GM23338 (cell line): ENCODE measurements at regions not wholly inside any gene's neighbourhood (a gene's known extent, or its start where the extent isn't known, plus 50 kb on each side); places are given as distances from the start of the nearest gene placed in this dataset.

ENCODE experiments used
- ATAC-seq: fragments of 200-7000 bp; cut with Tn5 transposase; 3 replicates; pipeline ENCODE4 v1.9.1; 2020
- DNase-seq: peaks from one replicate; pipeline ENCODE4 v3.0.0-alpha.2; 2015; ENCODE audit warnings: low spot score
- H2AFZ ChIP-seq: fragments of 200-600 bp; sonication (generic); 2 replicates; pipeline ENCODE4 v1.8.0; 2016; ENCODE audit warnings: antibody characterized with exemption, mild to moderate bottlenecking, moderate library complexity
- H3F3A ChIP-seq: fragments of 200-600 bp; sonication (generic); replicated peaks from 2 replicates; pipeline ENCODE4 v1.8.0; 2017; ENCODE audit warnings: antibody characterized with exemption, mixed run types, low read depth
- H3K27ac ChIP-seq: fragments of 200-600 bp; sonication (generic); 2 replicates; pipeline ENCODE4 v1.6.1; 2016; ENCODE audit warnings: low read depth
- H3K27me3 ChIP-seq: fragments of 200-600 bp; sonication (generic); 2 replicates; pipeline ENCODE4 v1.8.0; 2016; ENCODE audit warnings: mild to moderate bottlenecking, mixed run types, moderate library complexity; ENCODE audit not compliant: insufficient read depth
- H3K36me3 ChIP-seq: fragments of 200-600 bp; sonication (generic); 2 replicates; pipeline ENCODE4 v1.8.0; 2016; ENCODE audit warnings: mild to moderate bottlenecking; ENCODE audit not compliant: insufficient read depth
- H3K4me1 ChIP-seq: fragments of 200-600 bp; sonication (generic); 2 replicates; pipeline ENCODE4 v1.8.0; 2016; ENCODE audit warnings: mild to moderate bottlenecking, moderate library complexity; ENCODE audit not compliant: insufficient read depth
- H3K4me2 ChIP-seq: fragments of 200-600 bp; sonication (generic); 2 replicates; pipeline ENCODE4 v1.7.1; 2017; ENCODE audit warnings: mixed run types
- H3K4me3 ChIP-seq: fragments of 200-600 bp; sonication (generic); 2 replicates; pipeline ENCODE4 v1.6.1; 2016; ENCODE audit warnings: mixed run types
- H3K79me2 ChIP-seq: fragments of 200-600 bp; sonication (generic); replicated peaks from 2 replicates; pipeline ENCODE4 v1.8.0; 2017; ENCODE audit warnings: mild to moderate bottlenecking; ENCODE audit not compliant: insufficient read depth
- H3K9me2 ChIP-seq: fragments of 200-600 bp; sonication (generic); 2 replicates; pipeline ENCODE4 v1.8.0; 2017; ENCODE audit not compliant: insufficient read depth
- H4K20me1 ChIP-seq: fragments of 200-600 bp; sonication (generic); replicated peaks from 2 replicates; pipeline ENCODE4 v1.8.0; 2017; ENCODE audit warnings: mild to moderate bottlenecking; ENCODE audit not compliant: insufficient read depth
- H3K27ac Mint-ChIP-seq: 2 replicates; pipeline ENCODE4 v1.8.0; 2020; ENCODE audit warnings: inconsistent platforms, mild to moderate bottlenecking, moderate library complexity, mixed read lengths
- H3K27me3 Mint-ChIP-seq: 3 replicates; pipeline ENCODE4 v1.8.0; 2022; ENCODE audit warnings: low read depth, mild to moderate bottlenecking, moderate library complexity, mixed read lengths, inconsistent platforms; ENCODE audit not compliant: insufficient read depth, poor library complexity
- H3K36me3 Mint-ChIP-seq: 3 replicates; pipeline ENCODE4 v1.8.0; 2021; ENCODE audit warnings: low read depth, mild to moderate bottlenecking, inconsistent platforms, moderate library complexity, mixed read lengths
- H3K4me1 Mint-ChIP-seq: 3 replicates; pipeline ENCODE4 v1.8.0; 2020; ENCODE audit warnings: mild to moderate bottlenecking, inconsistent platforms, mixed read lengths
- H3K4me3 Mint-ChIP-seq: 3 replicates; pipeline ENCODE4 v1.8.0; 2021; ENCODE audit warnings: moderate library complexity, mild to moderate bottlenecking, inconsistent platforms, mixed read lengths
- H3K9me3 Mint-ChIP-seq: 3 replicates; pipeline ENCODE4 v1.8.0; 2020; ENCODE audit warnings: moderate library complexity, mild to moderate bottlenecking, inconsistent platforms, mixed read lengths
- EZH2 ChIP-seq: fragments of 200-600 bp; sonication (generic); IDR thresholded peaks from one replicate; pipeline ENCODE4 v1.8.0; 2017; ENCODE audit warnings: antibody characterized with exemption, mild to moderate bottlenecking, low read depth; ENCODE audit not compliant: unreplicated experiment
- EZH2phosphoT487 ChIP-seq: fragments of 200-600 bp; sonication (generic); IDR thresholded peaks from one replicate; pipeline ENCODE4 v1.8.1; 2018; ENCODE audit warnings: antibody characterized with exemption; ENCODE audit not compliant: unreplicated experiment
- JUNB ChIP-seq: IDR thresholded peaks from one replicate; pipeline ENCODE4 v1.6.1; 2016; ENCODE audit warnings: antibody characterized with exemption; ENCODE audit not compliant: unreplicated experiment
- NANOG ChIP-seq: IDR thresholded peaks from 2 replicates; pipeline ENCODE4 v1.6.1; 2016; ENCODE audit warnings: antibody characterized with exemption, borderline replicate concordance
- POLR2AphosphoS5 ChIP-seq: IDR thresholded peaks from 2 replicates; pipeline ENCODE4 v1.6.1; 2016; ENCODE audit warnings: antibody characterized with exemption, low read depth
- STAT1 ChIP-seq: IDR thresholded peaks from one replicate; pipeline ENCODE4 v1.6.1; 2016; ENCODE audit warnings: antibody characterized with exemption; ENCODE audit not compliant: unreplicated experiment
- ZNF114 ChIP-seq: fragments of 250-450 bp; sonication (Bioruptor Pico); IDR thresholded peaks from 2 replicates; pipeline ENCODE4 v1.5.0; 2020; ENCODE audit warnings: mild to moderate bottlenecking, moderate library complexity
- ZNF331 ChIP-seq: fragments of 250-450 bp; sonication (Bioruptor Pico); IDR thresholded peaks from 2 replicates; pipeline ENCODE4 v1.5.0; 2020; ENCODE audit warnings: low read depth, mild to moderate bottlenecking, moderate library complexity
- TF ChIP-seq, protein P1 (sequence below): IDR thresholded peaks from 2 replicates; pipeline ENCODE4 v1.6.1; 2016; ENCODE audit warnings: antibody characterized with exemption
- TF ChIP-seq, protein P2 (sequence below): IDR thresholded peaks from one replicate; pipeline ENCODE4 v1.6.1; 2018; ENCODE audit warnings: antibody characterized with exemption; ENCODE audit not compliant: unreplicated experiment
- TF ChIP-seq, protein P3 (sequence below), 2 experiments: fragments of 200-600 bp in 1 of 2; sonication (generic) in 1 of 2; conservative IDR thresholded peaks; 2 replicates each; pipeline versions ENCODE4 v1.5.1 to v1.6.1; 2016 to 2017; ENCODE audit warnings: antibody characterized with exemption in 2 of 2, low read depth in 2 of 2, mild to moderate bottlenecking in 2 of 2, moderate library complexity in 1 of 2

DNA sequence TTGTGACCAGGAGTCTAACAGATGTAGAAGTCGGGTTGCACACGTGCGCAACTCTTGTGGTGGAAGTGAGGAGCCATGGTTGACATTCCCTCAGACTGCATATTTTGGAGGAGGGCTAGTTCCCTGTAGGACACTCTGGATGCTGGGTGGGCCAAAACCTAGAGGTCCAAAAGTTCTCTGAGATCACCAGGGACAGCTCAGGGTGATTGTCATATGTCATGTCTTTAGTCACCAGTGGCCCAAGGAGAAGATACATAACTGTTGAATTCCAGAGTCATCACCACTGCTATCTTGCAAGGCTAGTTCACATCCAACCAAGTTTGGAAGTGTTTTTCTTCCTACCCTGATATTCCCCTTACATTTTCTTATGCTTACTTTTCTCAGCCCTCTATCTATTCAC lies 95.2 kb upstream of the C3orf80 start:
- Histone ChIP-seq H3K79me2 (no peaks in the 10 kb centered on the region), H3K27me3 (no peaks in the 10 kb centered on the region), H3K4me3 (no peak overlapping the region), H4K20me1 (no peaks in the 10 kb centered on the region), H2AFZ (no peak overlapping the region), H3K27ac (no peak overlapping the region), H3K4me2 (no peak overlapping the region), H3K9me2 (peaks cover 8% of the 10 kb centered on the region), H3K4me1 (no peaks in the 10 kb centered on the region), H3F3A (no peaks in the 10 kb centered on the region), H3K36me3 (no peaks in the 10 kb centered on the region)
- ATAC-seq (no peak), DNase-seq (no peak)
- Mint-ChIP-seq H3K4me3 (no peak overlapping the region), H3K36me3 (no peaks in the 10 kb centered on the region), H3K9me3 (no peaks in the 10 kb centered on the region), H3K4me1 (no peaks in the 10 kb centered on the region; the same call in 1 of the 3 replicates), H3K27me3 (peaks cover 2% of the 10 kb centered on the region), H3K27ac (no peak overlapping the region)
- TF ChIP-seq ZNF114 (CRISPR knock-in tag) (no peak), NANOG (no peak), POLR2AphosphoS5 (no peak), EZH2phosphoT487 (no peak), JUNB (no peak), STAT1 (no peak), ZNF331 (CRISPR knock-in tag) (no peak)
- TF ChIP-seq, protein P1, sequence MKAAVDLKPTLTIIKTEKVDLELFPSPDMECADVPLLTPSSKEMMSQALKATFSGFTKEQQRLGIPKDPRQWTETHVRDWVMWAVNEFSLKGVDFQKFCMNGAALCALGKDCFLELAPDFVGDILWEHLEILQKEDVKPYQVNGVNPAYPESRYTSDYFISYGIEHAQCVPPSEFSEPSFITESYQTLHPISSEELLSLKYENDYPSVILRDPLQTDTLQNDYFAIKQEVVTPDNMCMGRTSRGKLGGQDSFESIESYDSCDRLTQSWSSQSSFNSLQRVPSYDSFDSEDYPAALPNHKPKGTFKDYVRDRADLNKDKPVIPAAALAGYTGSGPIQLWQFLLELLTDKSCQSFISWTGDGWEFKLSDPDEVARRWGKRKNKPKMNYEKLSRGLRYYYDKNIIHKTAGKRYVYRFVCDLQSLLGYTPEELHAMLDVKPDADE = no peak
- TF ChIP-seq, protein P2, sequence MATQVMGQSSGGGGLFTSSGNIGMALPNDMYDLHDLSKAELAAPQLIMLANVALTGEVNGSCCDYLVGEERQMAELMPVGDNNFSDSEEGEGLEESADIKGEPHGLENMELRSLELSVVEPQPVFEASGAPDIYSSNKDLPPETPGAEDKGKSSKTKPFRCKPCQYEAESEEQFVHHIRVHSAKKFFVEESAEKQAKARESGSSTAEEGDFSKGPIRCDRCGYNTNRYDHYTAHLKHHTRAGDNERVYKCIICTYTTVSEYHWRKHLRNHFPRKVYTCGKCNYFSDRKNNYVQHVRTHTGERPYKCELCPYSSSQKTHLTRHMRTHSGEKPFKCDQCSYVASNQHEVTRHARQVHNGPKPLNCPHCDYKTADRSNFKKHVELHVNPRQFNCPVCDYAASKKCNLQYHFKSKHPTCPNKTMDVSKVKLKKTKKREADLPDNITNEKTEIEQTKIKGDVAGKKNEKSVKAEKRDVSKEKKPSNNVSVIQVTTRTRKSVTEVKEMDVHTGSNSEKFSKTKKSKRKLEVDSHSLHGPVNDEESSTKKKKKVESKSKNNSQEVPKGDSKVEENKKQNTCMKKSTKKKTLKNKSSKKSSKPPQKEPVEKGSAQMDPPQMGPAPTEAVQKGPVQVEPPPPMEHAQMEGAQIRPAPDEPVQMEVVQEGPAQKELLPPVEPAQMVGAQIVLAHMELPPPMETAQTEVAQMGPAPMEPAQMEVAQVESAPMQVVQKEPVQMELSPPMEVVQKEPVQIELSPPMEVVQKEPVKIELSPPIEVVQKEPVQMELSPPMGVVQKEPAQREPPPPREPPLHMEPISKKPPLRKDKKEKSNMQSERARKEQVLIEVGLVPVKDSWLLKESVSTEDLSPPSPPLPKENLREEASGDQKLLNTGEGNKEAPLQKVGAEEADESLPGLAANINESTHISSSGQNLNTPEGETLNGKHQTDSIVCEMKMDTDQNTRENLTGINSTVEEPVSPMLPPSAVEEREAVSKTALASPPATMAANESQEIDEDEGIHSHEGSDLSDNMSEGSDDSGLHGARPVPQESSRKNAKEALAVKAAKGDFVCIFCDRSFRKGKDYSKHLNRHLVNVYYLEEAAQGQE = no peak
- TF ChIP-seq, protein P3, sequence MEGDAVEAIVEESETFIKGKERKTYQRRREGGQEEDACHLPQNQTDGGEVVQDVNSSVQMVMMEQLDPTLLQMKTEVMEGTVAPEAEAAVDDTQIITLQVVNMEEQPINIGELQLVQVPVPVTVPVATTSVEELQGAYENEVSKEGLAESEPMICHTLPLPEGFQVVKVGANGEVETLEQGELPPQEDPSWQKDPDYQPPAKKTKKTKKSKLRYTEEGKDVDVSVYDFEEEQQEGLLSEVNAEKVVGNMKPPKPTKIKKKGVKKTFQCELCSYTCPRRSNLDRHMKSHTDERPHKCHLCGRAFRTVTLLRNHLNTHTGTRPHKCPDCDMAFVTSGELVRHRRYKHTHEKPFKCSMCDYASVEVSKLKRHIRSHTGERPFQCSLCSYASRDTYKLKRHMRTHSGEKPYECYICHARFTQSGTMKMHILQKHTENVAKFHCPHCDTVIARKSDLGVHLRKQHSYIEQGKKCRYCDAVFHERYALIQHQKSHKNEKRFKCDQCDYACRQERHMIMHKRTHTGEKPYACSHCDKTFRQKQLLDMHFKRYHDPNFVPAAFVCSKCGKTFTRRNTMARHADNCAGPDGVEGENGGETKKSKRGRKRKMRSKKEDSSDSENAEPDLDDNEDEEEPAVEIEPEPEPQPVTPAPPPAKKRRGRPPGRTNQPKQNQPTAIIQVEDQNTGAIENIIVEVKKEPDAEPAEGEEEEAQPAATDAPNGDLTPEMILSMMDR (conservative IDR thresholded peaks at IDR 0.05; ENCODE audit: low read depth in 2 of 2) = no peak

DNA sequence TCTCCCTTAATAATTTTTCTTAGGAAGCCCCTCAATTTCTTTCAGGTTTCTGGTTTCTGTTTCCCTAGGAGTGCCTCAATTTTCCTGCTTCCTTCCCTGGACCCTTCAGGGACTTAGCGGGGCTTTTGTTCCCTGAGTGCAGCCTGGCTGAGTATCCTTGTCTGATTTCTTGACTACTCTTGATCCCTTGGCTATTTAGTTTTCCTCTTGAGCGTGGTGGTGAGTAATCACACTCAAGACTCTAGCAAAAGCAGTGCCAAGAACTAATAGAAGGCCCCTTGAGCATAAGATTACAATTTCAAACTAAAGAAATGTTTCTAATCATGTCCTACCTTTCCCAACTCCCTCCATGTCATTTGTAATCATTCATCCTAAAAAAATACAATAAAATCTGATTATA lies 94.3 kb upstream of the C3orf80 start:
- ATAC-seq (no peak), DNase-seq (no peak)
- Mint-ChIP-seq H3K9me3 (no peaks in the 10 kb centered on the region), H3K27me3 (peaks cover 2% of the 10 kb centered on the region), H3K27ac (no peak overlapping the region), H3K4me3 (no peak overlapping the region), H3K4me1 (no peaks in the 10 kb centered on the region; the same call in 1 of the 3 replicates), H3K36me3 (no peaks in the 10 kb centered on the region)
- peaks cover 8% of the 10 kb centered on the region for H3K9me2 ChIP-seq
- no peak overlapping the region for H3K4me3 ChIP-seq
- no peak overlapping the region for H2AFZ ChIP-seq
- H3K27me3 ChIP-seq = no peaks in the 10 kb centered on the region
- no peak overlapping the region for H3K27ac ChIP-seq
- no peaks in the 10 kb centered on the region for H3K4me1 ChIP-seq
- H4K20me1 ChIP-seq = no peaks in the 10 kb centered on the region
- H3K79me2 ChIP-seq = no peaks in the 10 kb centered on the region
- H3K36me3 ChIP-seq = no peaks in the 10 kb centered on the region
- no peaks in the 10 kb centered on the region for H3F3A ChIP-seq
- H3K4me2 ChIP-seq = no peak overlapping the region
- no peak for TF ChIP-seq JUNB
- TF ChIP-seq POLR2AphosphoS5 = no peak
- TF ChIP-seq, protein P1 = no peak
- TF ChIP-seq EZH2phosphoT487 = no peak
- no peak for TF ChIP-seq NANOG
- TF ChIP-seq, protein P3 (conservative IDR thresholded peaks at IDR 0.05; ENCODE audit: low read depth in 2 of 2) = no peak
- no peak for TF ChIP-seq ZNF114 (CRISPR knock-in tag)
- no peak for TF ChIP-seq EZH2
